Right hindlimb (tissue), 1 donor: ENCODE measurements at regions not wholly inside any gene's neighbourhood (a gene's known extent, or its start where the extent isn't known, plus 50 kb on each side); places are given as distances from the start of the nearest gene placed in this dataset.

ENCODE experiments used
- DNase-seq: peaks from one replicate; pipeline ENCODE4 v3.0.0-alpha.2; 2018

DNA sequence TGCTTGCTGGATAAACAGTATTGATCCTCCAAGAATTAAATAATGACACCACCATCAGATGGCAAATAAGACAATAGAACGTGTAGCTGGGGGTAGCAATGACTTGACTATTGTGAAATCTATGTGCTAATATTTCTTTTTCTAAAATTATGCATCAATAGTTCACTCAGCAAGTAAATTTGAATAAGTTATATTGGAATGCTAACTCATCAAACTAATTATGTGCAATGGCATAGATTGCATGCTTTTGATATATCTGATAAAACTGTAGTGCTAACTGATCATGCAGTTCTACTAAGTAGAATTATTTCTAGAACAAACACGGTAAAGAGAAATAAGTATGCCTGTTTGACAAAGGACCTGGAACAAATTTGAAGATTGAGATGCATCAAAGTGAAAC, 474.4 kb downstream of the NOVA1 start:
- DNase-seq = no peak

- DNase-seq = no peak
These were observed 476.7 kb downstream of the NOVA1 start for GRCh38 chr14:26121181-26121580.

- no peak for DNase-seq
These were observed 483.8 kb downstream of the NOVA1 start for GRCh38 chr14:26113911-26114640.

GRCh38 chr14:26104717-26105116, 493.1 kb downstream of the NOVA1 start:
- no peak for DNase-seq

- DNase-seq = no peak
These were observed 500.0 kb downstream of the NOVA1 start for GRCh38 chr14:26097852-26098251.

DNA sequence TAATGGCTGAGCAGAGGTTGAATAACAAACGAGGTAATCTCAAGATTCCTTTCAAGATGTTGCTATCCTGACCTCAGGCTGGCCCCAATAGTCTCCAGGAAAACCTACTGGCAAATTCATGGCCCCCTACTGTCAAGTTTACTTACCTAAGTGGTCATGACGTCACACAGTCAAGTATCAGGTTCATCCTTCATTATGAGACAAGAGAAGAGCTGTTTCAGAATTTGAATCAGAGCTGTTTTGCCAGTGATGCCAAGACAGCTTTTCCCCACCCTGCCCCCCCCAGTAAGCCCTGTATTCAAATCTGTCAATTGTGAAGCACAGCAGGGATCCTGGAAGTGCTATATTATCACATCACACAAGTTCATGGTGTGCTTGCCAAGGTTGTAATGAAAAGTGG, 509.6 kb downstream of the NOVA1 start:
- DNase-seq = no peak

DNA sequence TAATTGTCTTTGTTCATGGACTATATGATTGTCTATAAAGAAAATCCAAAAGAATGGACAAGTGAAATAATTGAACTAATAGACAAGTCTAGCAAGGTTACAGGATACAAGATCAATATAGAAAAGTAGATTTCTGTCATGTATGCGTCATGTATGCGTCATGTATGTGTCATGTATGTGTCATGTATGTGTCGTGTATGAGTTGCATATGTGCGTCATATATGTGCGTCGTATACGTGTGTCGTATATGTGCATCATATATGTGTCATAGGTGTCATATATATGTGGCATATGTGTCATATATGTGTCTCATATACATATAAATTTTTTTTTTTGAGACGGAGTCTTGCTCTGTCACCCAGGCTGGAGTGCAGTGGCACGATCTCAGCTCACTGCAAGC, 516.8 kb downstream of the NOVA1 start:
- no peak for DNase-seq

DNA sequence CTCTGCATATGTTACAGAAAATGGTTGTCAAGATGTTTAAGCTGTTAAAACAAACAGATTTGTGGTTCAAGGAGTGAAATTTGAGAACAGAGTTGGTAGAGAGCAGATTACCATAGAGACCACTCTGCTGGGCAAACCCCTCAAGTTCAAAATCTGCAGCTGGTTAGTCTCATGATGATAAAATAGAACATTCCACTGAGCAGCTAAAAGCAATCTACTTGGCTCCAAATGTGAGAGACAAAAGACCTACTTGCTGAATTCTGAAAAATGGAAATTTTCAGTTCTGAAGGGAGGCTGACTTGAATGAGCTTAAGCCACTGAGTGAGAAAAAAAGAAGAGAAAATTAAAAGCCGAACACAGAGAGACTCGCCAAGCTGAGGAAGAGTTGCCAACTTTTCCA, 519.3 kb downstream of the NOVA1 start:
- DNase-seq = no peak

DNA sequence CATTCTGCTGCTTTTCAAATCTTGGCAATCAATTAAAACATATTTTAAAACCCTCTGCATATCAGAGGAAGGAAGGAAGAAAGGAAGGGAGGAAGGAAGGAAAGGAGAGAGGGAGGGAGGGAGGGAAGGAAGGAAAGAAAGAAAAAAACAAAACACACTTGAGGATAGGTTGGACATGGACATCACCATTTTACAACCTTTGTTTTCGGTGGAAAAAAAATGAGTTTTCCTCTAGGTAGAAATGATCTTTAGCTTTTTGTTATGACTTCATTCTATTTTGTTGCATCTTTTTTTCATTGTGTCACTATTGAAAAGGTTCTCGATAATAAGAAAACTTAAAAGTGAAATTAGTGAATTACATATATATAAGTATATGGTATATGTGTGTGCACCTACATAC, 522.9 kb downstream of the NOVA1 start:
- DNase-seq = no peak

- DNase-seq = no peak
These were observed 527.4 kb downstream of the NOVA1 start for GRCh38 chr14:26070443-26070842.

DNA sequence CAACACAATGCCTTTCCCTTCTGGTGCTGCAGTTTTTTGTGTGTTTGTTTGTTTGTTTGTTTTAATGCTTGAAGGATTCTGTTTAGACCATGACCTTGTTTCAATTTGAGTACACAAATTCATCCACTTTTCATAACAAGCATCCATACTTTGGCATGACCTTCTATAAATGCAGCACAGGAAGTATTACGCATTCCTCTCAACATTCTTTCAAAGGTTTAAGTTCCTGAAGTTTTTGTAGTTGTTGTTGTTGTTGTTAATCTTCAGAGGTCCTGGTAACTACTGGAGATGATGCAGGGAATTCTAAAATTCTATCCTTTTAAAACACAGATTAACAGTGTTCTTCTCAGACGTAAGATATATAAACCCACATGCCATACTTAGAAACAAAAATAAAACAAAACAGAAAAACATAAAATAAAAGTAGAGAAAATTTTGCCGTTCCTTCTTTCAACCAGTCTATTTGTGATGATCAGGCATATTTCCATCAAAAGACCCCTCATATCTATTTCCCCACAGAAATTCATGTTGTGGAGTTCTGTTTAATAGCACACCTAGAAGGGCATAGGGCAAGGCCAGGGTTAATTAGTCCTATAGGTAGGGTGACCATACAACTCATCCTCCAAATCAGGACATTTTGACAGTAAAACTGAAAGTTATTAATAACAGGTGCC, 529.9 kb downstream of the NOVA1 start:
- DNase-seq = no peak

- no peak for DNase-seq
These were observed 530.5 kb downstream of the NOVA1 start for GRCh38 chr14:26067341-26067740.

GRCh38 chr14:26056036-26056616, 541.7 kb downstream of the NOVA1 start:
- DNase-seq = no peak

DNA sequence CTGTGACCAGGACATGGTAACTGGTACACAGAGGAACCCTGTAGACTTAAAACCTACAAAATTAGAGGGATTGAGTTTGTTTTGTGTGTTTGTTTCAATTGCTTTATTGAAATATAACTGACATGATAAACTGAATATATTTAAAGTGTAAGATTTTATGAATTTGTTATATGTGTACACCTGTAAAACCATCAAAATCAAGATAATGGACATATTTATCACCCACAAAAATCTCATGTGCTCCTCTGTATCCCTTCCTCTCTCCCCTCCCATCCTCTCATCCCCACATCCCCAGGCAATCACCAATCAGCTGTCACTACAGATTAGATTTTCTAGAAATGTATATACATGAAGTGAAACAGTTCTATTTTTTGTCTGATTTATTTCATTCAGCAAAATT, 565.5 kb downstream of the NOVA1 start:
- DNase-seq = no peak

GRCh38 chr14:26026384-26026783, 571.4 kb downstream of the NOVA1 start:
- no peak for DNase-seq

DNA sequence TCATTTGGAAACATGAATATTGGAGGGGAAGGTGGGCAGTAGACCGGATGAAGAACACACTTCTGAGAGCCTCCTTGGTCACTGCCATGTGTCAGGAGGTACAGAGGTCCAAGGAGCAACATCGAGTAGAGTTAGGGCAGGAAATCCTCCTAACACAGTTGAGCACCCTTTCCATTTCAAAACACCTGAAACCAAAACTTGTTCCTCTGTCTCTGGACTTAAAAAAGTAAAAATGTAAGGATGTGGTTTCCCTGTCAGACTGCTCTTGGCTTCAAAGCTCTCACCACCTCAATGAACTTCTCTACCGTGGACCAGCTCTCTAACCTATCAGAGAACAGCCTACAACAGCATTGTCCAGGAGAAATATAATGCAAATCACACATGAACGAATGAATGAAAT, 573.9 kb downstream of the NOVA1 start:
- no peak for DNase-seq

- DNase-seq = no peak
These were observed 576.1 kb downstream of the NOVA1 start for GRCh38 chr14:26021759-26022158.

DNA sequence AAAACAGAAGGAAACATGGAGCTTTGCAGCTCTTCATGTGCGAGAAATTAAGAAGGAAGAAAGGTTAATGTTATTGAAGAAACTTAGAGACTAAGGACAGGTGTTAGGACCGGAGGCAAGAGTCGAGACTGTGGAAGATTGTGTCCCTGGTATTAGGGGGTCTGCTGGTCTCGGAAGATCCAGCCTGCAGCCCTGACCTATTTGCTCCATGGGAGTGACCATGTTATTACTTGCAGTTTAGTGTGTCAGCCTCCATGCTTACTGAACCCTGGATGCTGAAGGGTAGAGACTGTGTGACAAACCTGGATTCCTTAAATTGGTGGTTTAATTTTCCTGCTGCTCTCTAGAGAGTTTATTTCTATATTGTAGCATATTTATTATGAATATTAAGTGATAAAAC, 580.6 kb downstream of the NOVA1 start:
- DNase-seq = no peak

DNA sequence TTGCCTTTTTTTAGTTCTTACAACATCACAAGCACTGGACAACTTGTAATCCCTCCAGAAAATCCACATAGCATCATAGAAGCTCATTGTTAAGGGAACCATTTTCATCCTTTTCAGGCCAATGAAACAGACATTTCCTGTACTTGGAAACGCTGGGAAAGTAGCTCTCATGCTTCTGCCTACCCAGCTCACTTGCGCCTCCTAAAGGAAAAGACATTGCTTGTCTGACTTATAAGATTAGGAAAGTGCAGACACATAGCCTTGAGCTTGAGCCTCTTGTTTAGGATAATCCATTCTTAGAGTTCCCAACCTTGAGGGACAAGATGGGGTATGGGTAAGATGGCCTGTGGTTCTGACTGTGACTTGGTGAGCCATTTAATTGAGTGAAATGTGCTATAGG, 589.5 kb downstream of the NOVA1 start:
- DNase-seq = no peak

GRCh38 chr14:26004342-26004741, 593.5 kb downstream of the NOVA1 start:
- DNase-seq = no peak

- no peak for DNase-seq
These were observed 604.0 kb downstream of the NOVA1 start for GRCh38 chr14:25993830-25994229.

- no peak for DNase-seq
These were observed 609.3 kb downstream of the NOVA1 start for GRCh38 chr14:25988536-25988935.

DNA sequence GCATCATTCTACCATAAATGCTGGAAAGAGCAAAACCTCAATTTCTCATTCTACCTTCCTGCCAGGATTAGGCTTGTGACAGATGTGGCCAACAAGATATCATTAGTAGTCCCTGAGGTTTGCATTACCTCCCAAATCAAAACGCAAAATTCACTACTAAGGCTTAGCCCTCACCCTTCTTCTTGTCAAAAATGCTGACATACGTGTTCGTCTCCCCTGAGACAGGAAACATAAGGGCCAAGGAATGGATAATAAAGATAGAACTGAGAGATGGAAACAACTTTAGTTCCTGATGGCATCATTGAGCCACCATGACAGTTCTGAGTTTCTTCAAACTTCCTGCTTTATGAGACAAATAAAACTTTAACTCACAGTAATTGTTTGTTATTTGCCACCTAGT, 642.1 kb downstream of the NOVA1 start:
- DNase-seq = no peak

DNA sequence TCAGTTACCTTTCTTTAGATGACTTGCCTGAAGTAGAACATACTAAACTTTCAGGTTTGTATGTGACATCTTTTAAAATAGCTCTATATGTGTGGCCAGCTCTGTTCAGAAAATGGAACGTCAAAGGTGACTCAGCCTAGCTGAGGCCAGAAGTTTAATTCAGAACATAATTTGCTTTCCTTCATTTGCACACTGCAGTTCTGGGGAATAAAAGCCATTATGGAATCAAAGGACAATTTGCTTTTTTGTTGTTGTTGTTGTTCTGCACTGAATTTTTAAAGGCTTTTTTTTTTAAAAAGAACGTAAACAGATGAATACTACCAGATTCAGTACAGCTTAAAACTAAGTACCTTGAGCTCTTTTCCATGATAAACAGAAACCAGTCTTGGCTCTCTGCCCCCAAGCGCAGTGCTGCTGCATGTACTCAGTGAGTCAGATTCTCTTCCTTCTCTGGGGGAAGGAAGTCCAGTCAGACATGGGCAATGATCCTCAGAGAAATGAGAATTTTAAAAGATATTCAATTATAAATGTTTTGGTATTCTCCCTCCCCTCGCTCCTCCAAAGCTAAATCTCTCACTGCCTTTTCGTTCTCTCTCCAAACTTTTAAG, 644.2 kb downstream of the NOVA1 start:
- DNase-seq = peak; percentile 55
